ENCODE measurements at regions not wholly inside any gene's neighbourhood (a gene's known extent, or its start where the extent isn't known, plus 50 kb on each side); places are given as distances from the start of the nearest gene placed in this dataset.

GRCh38 chr1:240711020-240711419 is 99.1 kb upstream of the GREM2 start (continued):
- TF ChIP-seq REST (IDR thresholded peaks at IDR 0.05; ENCODE audit: low read depth, low read length) = no peak
- TF ChIP-seq BCL11A (IDR thresholded peaks at IDR 0.05; ENCODE audit: low read depth, low read length) = no peak
- no peak for TF ChIP-seq POLR2AphosphoS5 (IDR thresholded peaks at IDR 0.05; ENCODE audit: low read length)
- no peak for TF ChIP-seq ASH2L (IDR thresholded peaks at IDR 0.05; ENCODE audit: borderline replicate concordance, low read depth)
- TF ChIP-seq KDM1A (IDR thresholded peaks at IDR 0.05; ENCODE audit: borderline replicate concordance) = no peak
- no peak for TF ChIP-seq CBX3 (IDR thresholded peaks at IDR 0.05; ENCODE audit: borderline replicate concordance, low read depth)
- TF ChIP-seq ZNF207 (IDR thresholded peaks at IDR 0.05; ENCODE audit: borderline replicate concordance) = no peak
- TF ChIP-seq TCF3 (IDR thresholded peaks at IDR 0.05; ENCODE audit: borderline replicate concordance, insufficient read depth, low read depth, low read length) = no peak
- TF ChIP-seq SP1 (IDR thresholded peaks at IDR 0.05; ENCODE audit: low read depth, low read length) = no peak
- no peak for TF ChIP-seq CBX5 (IDR thresholded peaks at IDR 0.05; ENCODE audit: low read depth)
- TF ChIP-seq TCF12 (IDR thresholded peaks at IDR 0.05; ENCODE audit: low read depth, low read length) = no peak
- no peak for TF ChIP-seq NFXL1 (IDR thresholded peaks at IDR 0.05; ENCODE audit: borderline replicate concordance)
- no peak for TF ChIP-seq BRCA1 (IDR thresholded peaks at IDR 0.05; ENCODE audit: low read depth, low read length)
- TF ChIP-seq ZNF24 (IDR thresholded peaks at IDR 0.05) = no peak
- TF ChIP-seq SPI1 (IDR thresholded peaks at IDR 0.05; ENCODE audit: borderline replicate concordance, insufficient read depth, low read depth, low read length) = no peak
- TF ChIP-seq, protein P1, sequence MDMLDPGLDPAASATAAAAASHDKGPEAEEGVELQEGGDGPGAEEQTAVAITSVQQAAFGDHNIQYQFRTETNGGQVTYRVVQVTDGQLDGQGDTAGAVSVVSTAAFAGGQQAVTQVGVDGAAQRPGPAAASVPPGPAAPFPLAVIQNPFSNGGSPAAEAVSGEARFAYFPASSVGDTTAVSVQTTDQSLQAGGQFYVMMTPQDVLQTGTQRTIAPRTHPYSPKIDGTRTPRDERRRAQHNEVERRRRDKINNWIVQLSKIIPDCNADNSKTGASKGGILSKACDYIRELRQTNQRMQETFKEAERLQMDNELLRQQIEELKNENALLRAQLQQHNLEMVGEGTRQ (IDR thresholded peaks at IDR 0.05; ENCODE audit: borderline replicate concordance, low read depth, low read length) = no peak
